KBM-7 (cell line): ENCODE measurements at regions not wholly inside any gene's neighbourhood (a gene's known extent, or its start where the extent isn't known, plus 50 kb on each side); places are given as distances from the start of the nearest gene placed in this dataset.
A peak's percentile ranks its signal among the peaks of the same experiment; 100 is the strongest.

Experiments
- DNase-seq: peaks from one replicate; pipeline ENCODE4 v3.0.0-alpha.2; 2015
- in situ Hi-C: fragments of 300-500 bp; cut with MboI; formaldehyde crosslinking; loops from 2 replicates; pipeline ENCODE4 v1.14.3; 2020; ENCODE audit warnings: low sequenced_read_pairs, low pct_unique_long_range_greater_than_20kb, mixed read lengths

DNA sequence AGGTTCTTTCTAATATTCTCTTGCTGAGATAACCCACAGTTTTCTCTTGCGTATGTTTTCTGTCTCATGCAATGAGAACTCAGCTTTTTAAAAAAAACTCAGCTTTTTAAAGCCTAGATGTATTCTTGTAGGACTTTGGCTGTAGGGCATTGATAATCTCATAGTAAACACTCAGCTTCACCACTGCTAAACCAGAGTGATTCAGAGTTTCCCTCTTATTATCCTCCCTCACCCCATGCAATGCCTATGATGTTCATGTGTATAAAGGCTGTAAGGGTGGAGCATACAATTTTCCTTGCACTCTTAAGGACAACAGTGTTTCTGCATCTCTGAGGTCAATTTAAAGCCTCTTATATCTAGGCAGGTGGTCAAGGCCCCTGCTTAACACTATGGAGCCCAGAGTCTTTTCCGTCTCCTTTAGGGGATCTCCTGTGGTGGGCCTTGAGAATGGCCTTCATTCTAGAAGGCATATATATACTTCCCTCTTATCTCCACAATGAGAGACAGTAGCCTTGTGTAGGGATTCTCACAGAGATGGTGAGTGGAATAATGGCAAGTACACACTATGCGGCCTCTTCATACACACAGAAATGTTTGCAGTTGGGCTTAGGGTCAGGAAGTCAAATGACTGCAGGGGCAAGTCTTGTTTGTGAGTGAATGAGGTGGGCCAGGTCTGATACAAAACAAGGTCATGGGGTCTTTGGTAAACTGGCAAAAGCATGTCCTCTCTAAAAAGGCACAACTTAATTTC lies 279.6 kb downstream of the HS3ST3A1 start:
- in situ Hi-C loops = no loop called here
- DNase-seq = no peak

DNA sequence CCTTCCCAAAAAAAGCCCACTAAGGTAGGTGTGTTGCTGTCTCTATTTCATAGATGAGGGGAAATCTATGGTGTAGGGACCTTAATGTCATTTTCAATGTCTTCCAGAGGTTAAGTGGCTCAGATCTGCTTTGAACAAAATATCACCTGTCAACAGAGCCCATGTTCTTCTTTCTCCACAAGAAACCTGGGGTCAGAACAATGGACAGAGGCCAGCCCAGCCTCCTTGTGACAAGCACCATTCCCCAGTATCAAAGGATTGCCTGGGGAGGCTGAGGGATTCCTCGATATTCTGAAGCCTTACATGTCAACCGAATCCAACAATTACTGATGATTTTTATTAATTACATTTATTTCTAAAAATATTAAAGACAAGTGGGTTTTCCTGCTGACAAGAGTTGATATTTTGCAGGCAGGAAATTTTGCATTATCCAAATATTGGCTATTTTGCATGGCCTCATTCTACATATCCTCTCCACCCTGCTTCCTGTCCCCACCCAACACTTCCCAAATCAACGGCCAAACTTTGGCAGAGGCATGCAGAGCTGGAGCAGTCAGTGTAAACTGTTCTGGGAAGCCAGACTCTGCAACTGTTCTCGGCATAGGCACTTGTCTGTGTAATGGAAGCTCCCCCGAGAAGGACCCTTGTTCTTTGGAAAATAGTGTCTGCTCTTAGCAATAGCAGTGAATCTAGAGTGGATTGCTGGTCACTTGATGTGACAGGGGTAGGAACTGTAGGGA lies 281.5 kb downstream of the HS3ST3A1 start:
- in situ Hi-C loops = no loop called here
- no peak for DNase-seq

DNA sequence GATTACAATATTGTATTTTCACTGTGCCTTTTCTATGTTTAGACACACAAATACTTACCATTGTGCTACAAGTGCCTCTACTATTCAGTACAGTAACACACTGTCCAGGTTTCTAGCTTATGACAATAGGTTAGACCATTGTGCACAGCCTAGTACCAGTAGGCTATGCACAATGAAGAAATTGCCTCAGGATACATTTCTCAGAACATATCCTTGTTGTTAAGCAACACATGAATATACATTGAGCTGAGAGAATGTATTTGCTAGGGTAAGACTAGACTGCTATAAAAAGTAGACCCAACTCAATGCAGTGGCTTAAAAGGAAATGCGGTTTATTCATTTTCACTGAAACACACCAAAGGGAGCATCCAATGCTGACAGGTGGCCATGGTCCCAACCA lies 285.1 kb downstream of the HS3ST3A1 start:
- in situ Hi-C loops = no loop called here
- no peak for DNase-seq

DNA sequence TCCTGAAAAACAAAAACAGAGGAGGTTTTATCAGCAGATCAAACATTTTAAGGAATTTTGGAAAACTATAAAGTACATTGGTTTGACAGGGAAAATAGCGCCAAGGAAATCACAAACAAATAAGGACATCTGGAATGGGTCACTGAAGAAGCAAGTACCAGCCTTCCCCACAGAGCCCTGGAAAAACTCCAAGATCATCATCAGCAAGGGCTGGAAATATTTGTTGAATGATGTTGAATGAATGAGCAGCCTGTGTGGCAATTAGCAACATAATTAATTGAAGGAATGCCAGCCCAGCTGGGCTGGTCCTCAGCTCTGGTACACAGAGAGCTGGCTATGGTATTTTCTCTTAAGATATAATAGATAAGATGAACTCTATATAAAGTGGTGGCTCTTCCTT lies 290.4 kb downstream of the HS3ST3A1 start:
- DNase-seq = no peak
- in situ Hi-C loops = no loop called here

DNA sequence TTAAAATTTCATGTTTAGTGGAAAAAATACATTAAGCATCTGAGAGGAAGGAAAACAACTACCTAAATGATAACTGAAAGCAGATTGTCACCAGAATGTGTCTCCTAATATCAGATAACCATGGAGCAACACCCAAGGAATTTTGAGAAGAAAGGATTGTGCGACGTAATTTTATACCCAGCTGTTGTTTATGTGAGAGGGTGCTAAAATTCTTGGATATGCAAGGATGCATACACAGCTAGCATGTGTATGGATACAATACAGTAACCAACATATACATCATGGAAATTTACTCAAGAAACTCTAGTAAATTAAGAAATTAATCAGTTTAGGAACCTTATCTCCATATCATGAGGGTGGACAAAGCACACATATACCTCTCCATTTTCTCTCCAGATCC lies 290.9 kb downstream of the HS3ST3A1 start:
- in situ Hi-C loops = no loop called here

DNA sequence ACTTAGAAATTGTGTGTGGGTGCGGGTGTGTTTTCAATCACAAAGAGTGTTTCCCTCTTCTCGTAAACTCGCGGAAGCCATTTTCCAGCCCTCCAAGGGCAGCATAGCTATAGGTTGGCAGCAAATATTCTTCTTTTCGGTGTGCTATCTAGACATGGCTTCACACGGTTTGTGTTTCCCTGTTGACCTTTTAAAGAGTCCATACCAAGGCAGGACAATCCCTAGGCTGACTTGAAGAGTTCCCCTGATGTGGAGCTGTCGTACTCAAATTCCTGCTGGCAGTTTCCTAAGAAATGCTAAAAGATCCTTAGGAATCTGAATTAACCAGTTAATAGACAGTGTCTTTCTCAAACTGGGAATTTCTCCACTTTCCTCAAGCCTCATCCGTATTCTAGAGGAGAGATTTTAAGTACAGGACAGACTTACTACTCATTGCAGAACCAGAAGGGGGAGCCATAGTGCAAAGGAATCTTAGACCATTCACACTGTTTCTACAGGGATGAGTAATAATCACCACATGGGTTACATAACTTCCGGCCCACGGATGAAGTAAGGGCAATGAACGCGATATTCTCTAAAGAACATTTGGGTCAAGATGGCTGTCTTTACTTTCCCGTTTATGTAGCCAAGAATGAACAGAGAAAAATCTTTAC lies 288.6 kb upstream of the ELAC2 start:
- peak; percentile 65 for DNase-seq
- in situ Hi-C loops = no loop called here

More for the DNA sequence above, 290.9 kb downstream of the HS3ST3A1 start:
- no peak for DNase-seq

DNA sequence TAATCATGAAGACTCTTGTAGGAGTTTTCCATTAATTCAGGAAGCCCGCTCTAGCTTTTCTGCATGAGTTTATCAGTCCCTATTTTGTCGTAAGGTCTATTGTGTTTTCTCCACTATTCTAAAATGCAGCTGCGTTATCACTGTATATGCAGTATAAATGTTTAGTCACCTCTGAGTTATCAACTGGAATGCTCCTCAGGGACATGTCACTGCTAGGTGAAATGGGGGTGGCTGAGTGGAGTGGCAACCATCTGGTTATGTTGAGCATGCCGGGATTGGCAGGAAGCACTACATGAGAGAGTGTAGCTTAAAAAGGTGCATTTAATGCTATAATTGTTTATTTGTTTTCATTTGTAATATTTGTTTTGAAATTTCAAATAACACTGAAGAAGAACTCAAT lies 285.2 kb upstream of the ELAC2 start:
- in situ Hi-C loops = no loop called here
- DNase-seq = no peak

DNA sequence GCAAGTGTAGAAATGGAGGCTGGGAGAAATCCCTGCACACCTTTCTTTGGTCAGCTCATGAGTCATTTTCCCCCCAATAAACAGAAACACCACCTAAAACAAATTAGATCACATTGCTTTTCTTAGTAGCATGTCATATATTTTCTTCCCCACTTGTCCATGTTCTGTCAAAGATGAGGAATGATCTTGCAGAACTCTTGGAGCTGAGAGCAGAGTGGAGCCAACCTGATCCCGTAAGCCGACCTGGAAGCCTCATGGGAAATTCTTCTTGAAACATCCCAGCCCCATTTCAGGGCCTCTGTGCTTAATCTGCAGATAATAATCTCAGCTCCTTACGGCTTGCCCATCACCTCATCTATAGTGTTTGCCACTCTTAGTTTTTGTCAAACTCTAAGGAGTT lies 284.6 kb upstream of the ELAC2 start:
- in situ Hi-C loops = no loop called here
- no peak for DNase-seq

DNA sequence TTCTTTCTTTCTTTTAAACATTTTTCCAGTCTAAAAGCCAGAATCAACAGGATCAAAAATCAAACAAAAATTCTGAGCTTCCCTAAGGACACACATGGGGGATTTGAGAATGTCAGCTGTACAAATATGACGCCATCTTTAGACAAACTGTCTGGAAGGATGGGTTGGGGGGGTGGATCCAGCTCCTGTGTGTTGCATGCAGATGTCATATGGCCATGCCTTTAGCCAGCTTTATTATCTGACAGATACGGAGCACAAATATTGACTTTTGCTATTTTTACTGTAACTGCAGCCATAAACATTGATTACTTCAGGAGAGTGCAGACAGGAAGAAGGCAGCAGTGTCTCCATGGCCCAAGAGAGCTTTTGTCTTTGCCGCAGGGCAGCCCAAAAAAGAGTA lies 279.4 kb upstream of the ELAC2 start:
- no peak for DNase-seq
- in situ Hi-C loops = no loop called here

DNA sequence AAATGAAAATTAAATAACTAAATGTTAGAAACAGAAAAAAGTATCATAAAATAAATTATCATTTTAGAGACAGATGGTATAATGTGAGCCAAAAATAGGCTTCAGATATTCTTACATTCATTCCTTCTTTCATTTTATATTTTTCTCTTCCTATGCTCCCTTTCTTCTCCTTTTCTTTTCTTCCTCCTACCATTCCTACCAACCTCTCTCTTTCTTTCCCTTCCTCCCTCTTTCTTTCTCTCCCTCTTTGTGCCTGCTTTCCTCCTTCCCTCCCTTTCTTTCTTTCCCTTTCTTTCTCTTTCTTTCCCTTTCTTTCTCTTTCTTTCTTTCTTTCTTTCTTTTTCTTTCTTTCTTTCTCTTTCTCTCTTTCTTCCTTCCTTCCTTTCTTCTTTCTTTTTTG lies 275.6 kb upstream of the ELAC2 start:
- no peak for DNase-seq
- in situ Hi-C loops = no loop called here

DNA sequence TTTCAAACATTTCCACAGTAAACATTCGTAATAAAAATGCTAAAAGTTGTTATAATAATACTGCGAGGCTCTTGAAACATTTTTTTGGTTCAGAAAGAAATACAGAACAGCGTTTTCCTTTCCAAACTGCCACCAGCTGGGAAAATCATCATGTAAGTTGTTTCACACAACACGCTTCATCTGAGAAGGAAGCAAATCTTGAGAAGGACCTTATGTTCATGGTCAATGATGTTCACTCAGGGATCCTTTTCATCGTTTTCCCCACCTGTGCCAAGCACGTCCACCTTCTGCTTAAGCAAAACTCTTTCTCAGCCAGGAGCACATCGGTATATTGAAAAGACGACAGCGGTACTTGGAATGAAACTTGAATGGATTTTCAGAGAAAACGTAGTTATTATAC lies 274.5 kb upstream of the ELAC2 start:
- in situ Hi-C loops = no loop called here
- DNase-seq = no peak

DNA sequence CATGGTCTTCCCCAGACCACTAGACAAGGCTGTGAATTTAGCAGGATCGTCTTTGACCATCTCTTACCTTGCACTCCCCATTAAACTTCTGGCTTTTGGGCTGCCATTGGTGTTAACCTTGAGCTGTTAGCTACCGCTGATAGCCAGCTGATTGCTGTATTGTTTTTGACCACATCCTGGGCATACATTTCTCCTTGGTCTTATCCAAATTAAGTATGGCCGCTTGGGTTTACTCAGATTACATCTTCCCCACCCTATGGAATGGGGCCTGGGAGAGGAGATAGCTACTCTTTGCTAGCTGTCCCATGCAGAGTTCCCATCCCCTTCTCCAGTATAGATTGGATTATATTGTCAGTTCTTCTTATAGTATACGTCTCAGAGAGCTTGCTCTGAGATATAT lies 270.4 kb upstream of the ELAC2 start:
- no peak for DNase-seq
- in situ Hi-C loops = no loop called here

DNA sequence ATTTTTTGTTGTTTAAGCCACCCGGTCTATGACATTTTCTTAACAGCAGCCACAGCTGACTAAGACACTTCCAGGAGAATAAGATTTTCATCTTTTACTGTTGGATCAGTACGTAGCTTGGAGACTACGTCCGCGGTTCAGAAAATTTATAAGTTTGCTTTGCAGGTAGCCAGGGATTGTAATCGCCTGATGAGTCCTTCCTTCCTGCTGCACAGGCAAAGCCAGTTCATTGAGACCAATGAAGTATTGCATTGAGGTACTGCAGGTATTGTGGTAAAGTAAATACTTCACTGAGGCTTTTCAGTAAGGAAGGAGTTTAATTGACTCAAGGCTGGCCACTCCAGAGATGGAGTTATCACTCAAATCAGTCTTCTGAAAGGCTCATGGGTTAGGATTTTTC lies 269.4 kb upstream of the ELAC2 start:
- DNase-seq = no peak
- in situ Hi-C loops = no loop called here

DNA sequence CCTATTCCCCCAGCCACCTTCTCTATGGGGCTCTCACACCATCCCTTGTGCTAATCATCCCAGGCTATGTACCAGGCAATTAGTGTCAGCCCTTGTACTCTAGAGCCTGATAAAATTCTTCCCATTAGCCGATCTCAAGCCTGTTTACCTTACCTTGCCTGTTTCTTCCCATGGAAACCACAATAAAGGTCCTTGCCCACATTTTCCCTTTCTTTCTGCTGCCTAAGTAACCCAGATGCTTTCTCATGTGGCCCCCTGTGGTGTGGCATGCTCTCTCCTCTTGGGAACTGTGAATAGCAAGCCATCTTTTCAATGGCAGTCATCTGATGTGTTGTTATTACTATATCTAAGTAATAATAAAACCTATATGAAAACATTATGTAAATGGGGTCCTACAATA lies 265.8 kb upstream of the ELAC2 start:
- no peak for DNase-seq

DNA sequence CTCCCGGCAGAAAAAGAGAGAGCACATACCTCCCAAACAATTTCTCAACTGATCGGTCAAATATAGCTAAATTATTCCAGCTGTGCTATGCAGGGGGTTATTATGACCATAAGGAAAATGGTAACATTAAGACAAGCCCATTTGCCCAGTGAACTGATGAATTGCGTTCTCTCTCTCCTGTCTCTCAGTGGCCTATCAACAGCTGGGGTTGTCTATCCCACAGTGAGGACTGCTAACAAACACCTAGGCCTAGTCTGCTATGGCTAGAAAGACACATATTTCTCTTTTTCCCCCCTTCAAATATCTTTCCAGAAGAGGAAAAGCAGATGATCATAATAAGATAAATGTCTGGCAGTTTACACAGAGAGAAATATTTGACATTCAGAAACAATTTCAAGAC lies 263.8 kb upstream of the ELAC2 start:
- in situ Hi-C loops = no loop called here
- no peak for DNase-seq

More for the DNA sequence above, 265.8 kb upstream of the ELAC2 start:
- in situ Hi-C loops = no loop called here

DNA sequence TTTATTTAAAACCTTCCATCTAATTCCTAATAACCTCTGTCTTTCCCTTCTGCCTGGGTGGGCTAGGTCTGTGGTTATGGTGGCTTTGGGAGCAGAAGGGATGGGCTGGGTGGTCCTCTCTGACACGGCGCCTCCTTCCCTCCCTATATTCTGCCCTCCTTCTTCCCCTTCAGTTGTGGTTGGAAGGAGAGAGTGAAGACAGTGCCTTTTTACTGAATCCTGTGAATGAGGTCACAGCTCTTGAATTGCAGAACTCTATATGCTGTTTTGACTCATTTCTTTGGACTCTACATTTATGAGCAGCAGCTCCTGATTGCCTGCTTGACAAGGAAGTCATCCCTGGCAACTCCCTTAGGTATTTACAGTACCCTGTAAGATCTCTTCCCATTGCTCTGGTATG lies 256.0 kb upstream of the ELAC2 start:
- no peak for DNase-seq
- in situ Hi-C loops = no loop called here

DNA sequence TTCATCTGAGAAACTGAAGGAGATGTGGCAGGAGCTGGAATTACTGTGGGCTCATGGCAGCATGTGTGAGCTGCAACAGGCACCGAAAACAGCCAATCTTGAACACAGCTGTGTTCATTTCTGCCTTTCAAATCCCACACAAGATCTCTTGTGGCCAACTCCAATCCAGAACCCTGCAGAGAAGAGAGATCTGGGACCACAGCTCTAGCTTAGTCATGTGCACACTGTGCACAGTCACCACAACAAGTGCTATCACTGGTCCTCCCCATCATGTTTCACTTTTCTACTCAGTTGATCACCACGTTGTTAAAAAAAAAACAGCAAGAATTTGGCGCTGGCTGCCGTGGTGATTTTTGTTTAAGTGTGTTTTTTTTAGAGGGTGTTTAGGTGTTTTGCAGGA lies 254.5 kb upstream of the ELAC2 start:
- in situ Hi-C loops = no loop called here
- DNase-seq = no peak

DNA sequence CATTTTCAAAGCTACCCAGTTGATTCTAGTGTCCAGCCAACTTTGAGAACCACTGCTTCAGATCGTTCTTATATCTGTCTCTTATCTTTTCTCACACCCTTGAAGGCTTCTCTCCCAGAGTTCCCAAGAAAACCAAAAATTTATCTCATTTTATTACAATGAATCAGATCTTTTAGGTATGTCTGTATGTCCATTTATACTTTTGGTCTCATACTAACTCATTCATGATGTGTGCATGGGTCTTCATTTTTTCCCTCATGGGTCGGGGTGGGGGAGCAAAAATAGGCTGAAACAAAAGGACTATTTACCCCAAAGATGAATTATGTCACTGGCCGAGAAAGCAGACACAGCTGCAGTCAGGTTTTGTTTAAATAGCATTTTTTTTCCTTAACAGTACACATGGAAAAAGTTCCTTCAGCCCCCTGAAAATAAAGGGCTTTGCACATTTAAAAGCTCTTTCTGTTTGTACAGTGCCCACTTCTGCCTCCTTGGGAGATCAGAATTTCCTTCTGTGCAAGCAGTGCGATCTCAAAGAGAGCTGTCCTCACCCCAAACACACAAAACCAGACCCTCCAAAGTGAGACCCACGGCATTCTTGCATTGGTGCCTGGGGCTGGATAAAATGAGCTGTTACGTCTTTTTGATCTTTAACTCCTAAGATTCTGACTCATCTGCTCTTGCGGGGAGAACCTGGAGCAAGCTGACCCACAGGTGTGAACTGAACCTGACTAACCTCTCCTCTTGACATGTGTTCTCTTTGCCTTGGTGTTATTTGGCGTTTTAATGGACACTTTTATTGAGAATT lies 251.2 kb upstream of the ELAC2 start:
- DNase-seq = no peak
- in situ Hi-C loops = no loop called here

DNA sequence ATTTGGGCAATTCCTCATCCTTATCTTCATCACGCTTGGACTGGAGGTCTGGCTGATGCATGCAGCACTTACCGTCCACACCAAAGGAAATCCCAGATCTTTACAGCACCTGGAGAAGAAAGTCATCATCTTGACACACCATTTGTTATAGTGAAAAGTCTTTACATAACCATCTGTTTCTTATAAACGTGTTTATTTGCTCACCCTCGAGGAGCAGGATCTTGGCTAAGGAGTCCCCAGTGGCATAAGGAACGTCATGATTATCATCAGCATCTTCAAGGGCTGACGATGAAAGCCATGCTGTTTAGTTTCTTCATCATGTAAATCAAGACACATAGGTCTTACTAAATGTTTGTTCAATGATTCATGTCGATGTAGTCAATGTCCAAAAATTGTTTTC lies 248.8 kb upstream of the ELAC2 start:
- in situ Hi-C loops = no loop called here

DNA sequence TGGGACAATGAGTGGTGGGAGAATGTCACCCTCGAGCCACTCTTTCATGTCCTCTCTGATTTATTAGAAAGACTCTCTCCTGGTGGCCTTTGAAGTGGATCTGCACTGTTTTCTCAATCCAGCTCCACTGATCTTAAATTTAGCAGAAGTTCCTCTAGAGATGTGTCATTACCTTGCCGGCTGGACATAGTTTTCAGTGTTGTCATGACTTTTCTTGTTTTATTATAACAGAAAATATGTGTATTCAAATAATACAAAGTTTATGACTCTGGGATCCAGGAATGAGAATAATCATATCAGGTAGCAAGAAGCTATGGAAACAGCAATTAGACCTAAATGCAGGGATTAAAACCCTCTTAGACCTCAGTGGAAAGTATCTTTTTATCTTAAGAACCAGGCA lies 247.5 kb upstream of the ELAC2 start:
- DNase-seq = no peak
- in situ Hi-C loops = no loop called here

More for the DNA sequence above, 248.8 kb upstream of the ELAC2 start:
- no peak for DNase-seq
